Epithelial cell of esophagus (primary cell): ENCODE measurements at regions not wholly inside any gene's neighbourhood (a gene's known extent, or its start where the extent isn't known, plus 50 kb on each side); places are given as distances from the start of the nearest gene placed in this dataset.

ENCODE experiments used
- DNase-seq: peaks from one replicate; pipeline ENCODE4 v3.0.0; 2010; ENCODE audit warnings: low read depth
- H3K4me3 ChIP-seq: 2 replicates; pipeline ENCODE4 v1.5.1; 2011; ENCODE audit warnings: mild to moderate bottlenecking, low read length, control low read depth
- CTCF ChIP-seq: IDR thresholded peaks from 2 replicates; pipeline ENCODE4 v1.5.1; 2011; ENCODE audit warnings: low read depth, mild to moderate bottlenecking, low read length, control low read depth, inconsistent platforms; ENCODE audit not compliant: insufficient read depth; ENCODE audit errors: missing control alignments

DNA sequence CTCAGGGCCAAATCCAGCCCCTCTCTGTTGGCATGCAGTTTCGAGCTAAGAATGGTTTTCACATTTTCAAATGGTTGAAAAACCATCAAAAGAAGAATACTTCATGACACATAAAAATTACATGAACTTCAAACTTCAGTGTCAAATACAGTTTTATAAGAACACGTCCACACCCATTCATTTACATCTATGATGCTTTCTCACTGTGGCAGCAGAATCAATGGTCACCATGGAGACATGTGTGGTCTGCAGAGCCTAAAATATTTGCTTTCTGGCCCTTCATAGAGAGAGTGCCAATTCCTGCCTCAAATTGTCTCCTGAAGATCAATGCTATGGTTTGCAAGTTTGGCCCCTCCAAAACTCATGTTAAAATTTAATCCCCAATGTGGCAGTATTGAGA, 405.8 kb downstream of the OCA2 start:
- no peak for TF ChIP-seq CTCF
- no peak for DNase-seq
- H3K4me3 ChIP-seq: no peak overlapping the region

- TF ChIP-seq CTCF: no peak
- H3K4me3 ChIP-seq: no peak overlapping the region
Measured at GRCh38 chr15:27692438-27692837, 406.7 kb downstream of the OCA2 start.

GRCh38 chr15:27690290-27690689, 408.8 kb downstream of the OCA2 start:
- TF ChIP-seq CTCF: no peak
- H3K4me3 ChIP-seq: no peak overlapping the region

More at GRCh38 chr15:27692438-27692837, 406.7 kb downstream of the OCA2 start:
- no peak for DNase-seq

GRCh38 chr15:27686971-27687370, 412.1 kb downstream of the OCA2 start:
- no peak overlapping the region for H3K4me3 ChIP-seq
- TF ChIP-seq CTCF: no peak
- no peak for DNase-seq

More at GRCh38 chr15:27690290-27690689, 408.8 kb downstream of the OCA2 start:
- no peak for DNase-seq

- peak; percentile 36 for DNase-seq
- TF ChIP-seq CTCF: no peak
- H3K4me3 ChIP-seq: no peak overlapping the region
Measured at GRCh38 chr15:27686369-27686768, 412.7 kb downstream of the OCA2 start.

DNA sequence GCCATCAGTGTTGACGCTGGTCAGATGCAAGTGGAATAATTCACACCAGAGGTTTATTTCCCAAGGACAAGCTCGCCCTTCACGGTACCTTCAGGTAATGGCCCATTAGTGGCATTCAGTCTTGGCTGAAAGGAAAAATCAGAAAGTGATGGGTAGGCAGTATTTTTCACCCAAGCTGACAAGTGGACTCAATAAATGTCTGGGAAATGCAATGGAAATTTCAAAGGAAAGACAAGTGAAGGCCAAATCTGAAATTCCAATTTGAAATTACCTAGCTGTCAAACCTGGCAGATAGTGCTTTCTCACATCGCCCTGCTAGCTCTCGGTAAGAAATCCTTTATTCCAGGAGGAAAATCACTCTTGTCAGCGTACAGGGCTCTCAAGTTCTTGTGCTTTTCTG, 413.5 kb downstream of the OCA2 start:
- H3K4me3 ChIP-seq: no peak overlapping the region
- no peak for DNase-seq
- TF ChIP-seq CTCF: no peak

DNA sequence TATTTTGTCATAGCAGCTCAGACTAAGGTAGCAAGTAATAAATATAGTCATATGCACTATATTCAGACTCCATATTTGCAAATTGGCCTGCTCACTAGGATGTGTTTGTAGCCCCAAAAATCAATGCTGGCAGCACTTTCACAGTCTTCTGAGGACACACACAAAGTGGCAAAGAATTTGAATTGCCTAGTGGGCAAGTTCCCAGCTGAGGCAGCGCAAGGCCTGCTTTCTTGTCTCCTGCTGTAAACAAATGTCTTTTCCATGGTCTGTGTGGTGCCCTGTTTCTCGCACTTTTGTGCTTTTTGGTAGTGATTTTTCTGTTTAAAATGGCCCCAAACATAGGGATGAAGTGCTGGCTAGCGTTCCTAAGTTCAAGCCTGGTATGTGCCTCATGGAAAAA, 416.0 kb downstream of the OCA2 start:
- TF ChIP-seq CTCF: no peak
- no peak for DNase-seq
- H3K4me3 ChIP-seq: no peak overlapping the region
